ENCODE measurements at regions not wholly inside any gene's neighbourhood (a gene's known extent, or its start where the extent isn't known, plus 50 kb on each side); places are given as distances from the start of the nearest gene placed in this dataset.
"Not testable (repeated sequence)": the region's sequence is repeated elsewhere in the genome, so short reads cannot be mapped to it uniquely, and the experiment has no call there.

DNA sequence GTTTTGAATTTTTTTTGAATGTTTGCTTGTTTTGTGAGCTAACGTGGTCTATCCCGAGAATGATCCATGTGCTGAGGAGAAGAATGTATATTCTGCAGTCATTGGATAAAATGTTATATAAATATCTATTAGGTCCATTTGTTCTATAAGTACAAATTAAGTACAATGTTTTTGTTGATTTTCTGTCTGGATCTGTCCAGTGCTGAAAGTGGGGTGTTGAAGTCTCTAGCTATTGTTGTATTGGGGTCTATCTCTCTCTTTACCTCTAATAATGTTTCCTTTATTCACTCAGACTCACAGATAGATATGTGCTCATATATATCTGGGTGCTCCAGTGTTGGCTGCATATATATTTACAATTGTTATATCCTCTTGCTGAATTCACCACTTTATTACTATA is 144.8 kb upstream of the SETMAR start:
- DNase-seq, result no peak

DNA sequence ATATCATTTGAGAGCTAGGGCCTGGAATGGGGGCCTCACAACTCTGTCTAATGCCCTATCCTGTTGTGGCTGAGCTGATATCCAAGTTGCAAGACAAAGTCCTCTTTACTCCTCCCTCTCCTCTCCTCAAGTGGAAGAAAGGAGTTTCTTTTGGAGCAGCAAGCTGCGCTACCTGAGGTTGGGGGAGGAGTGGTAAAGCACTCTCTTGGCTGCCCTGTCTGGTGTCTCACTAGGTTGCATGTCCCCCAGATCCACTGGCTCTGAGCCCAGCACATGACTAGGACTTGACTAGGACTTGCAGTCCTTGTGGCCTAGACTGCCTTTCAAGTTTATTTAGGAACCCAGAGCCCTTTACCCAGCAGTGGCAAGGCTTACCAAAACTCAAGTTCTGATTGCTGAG is 141.1 kb upstream of the SETMAR start:
- no peak for DNase-seq

DNA sequence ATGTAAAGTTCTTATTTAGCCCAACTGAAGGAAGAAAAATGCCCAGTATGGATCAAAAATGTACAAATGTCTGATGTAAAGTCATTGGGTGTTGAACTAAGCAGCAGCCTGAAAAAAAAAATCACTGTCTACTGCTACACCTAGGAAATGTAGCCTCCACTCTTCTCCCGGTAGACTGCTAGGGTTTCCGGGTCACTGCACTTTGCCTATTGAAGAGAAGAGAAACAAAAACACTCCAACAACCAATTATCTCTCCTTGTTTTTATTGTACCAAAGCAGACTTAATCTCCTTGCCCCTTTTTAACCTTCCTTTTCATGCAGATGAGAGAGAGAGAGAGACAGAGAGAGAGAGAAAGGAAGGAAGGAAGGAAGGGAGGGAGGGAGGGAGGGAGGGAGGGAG is 140.2 kb upstream of the SETMAR start:
- no peak for DNase-seq

DNA sequence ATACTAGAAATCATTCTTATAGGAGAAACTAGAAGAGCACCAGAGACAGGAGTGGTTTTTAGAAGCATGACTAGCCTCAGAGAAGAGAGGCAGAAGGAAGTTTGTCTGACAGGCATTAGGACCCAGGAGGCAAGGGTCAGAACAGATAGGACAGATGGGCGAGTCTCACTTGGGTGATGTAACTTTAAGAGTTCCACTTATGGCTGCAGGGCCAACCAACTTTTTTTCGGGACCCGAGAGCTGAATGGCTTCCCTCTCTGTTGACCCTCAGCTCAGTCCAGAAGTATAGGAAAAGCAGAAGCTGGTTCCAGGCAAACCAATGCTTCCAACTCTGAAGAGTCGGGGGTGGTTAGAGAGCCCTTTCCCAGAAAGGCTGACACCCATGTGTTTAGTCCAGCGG is 136.6 kb upstream of the SETMAR start:
- no peak for DNase-seq

DNA sequence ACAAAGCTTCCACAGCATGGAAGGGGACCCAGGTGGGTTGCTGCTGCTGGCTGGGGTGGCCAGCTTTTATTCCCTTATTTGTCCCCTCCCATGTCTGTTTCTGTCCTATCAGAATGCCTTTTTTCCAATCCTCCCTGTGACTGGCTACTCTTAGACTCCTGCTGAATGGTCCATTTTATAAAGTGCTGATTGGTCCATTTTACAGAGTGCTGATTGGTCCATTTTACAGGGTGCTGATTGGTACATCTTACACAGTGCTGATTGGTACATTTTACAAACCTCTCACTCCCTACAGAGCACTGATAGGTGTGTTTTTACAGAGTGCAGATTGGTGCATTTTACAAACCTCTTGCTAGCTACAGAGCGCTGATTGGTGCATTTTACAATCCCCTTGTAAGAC is 135.9 kb upstream of the SETMAR start:
- DNase-seq, result not testable (repeated sequence)

DNA sequence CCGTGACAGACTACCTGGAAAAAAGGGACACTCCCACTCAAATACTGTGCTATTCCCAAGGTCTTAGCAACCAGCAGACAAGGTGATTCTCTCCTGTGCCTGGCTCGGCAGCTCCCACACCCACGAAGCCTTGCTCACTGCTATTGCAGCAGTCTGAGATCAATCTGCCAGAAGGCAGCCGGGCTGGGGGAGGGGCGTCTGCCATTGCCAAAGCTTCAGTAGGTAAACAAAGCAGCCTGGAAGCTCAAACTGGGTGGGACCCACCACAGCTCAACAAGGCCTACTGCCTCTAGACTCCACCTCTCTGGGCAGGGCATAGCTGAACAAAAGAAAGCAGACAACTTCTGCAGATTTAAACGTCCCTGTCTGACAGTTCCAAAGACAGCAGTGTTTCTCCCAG is 128.4 kb upstream of the SETMAR start:
- no peak for DNase-seq

DNA sequence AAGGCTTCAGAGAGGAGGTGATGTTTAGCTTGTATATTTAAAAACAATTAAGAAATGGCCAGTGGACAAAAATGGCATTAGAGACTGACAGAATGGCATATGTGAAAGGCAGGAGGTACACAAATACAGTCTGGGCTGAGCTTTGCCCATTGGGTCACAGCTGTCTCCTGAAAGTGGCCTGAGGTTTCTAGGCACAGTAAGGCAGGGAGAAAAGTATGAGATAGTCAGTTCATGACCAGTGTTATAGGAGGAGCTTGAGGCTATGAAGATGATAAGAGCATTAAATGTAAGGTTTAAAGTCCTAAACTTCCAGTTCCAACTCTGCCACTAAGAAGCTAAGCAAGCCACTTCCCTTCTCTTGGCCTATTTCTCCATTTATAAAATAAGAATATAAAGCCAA is 111.2 kb upstream of the SETMAR start:
- DNase-seq, result no peak

DNA sequence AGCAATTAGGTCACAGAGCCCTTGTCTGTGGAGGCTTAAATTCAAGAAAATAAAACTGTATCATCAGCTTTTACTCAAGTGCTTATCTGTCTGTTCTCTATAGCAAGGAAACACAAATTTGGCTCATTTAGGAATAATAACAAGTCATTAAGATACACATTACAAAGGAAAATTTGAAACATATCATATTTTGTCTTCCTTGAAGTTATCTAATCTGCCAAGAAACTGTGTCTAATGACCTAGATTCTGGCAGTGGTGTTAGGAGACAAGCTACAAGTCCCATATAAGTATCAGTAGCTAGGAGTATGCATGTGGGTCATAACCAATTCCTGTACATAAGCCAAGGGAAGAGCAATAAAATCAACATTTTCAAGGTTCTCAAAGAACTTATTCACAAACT is 108.2 kb upstream of the SETMAR start:
- DNase-seq, result no peak

DNA sequence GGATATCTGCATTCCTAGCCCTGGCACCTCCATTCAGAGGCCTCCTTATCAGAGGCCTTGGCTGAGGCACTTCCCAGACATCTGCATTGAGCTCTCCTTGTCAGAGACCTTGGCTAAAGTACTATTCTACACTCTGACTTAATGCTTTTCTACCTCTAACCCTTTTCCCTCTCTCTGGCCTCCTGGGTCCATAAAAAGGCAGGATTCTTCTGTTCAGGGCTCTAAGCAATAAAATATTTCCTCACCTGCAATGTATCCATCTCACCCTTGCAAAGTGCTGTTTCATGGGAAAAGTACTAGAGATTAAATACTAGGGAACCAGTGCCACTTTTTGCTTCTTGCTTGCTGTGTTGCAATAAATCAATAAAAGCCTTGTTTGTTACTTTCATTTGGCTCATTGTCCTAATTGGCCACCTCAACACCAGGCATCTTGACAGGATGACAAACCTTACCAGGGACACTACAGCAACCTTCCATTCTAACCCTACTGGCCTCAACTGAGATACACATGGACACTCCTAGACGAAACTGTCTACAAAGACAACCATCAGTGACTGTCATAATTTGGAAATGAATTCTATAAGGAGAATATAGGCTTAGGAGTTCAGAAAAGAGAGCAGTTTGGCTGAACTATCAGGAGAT is 106.5 kb upstream of the SETMAR start:
- DNase-seq, result no peak

DNA sequence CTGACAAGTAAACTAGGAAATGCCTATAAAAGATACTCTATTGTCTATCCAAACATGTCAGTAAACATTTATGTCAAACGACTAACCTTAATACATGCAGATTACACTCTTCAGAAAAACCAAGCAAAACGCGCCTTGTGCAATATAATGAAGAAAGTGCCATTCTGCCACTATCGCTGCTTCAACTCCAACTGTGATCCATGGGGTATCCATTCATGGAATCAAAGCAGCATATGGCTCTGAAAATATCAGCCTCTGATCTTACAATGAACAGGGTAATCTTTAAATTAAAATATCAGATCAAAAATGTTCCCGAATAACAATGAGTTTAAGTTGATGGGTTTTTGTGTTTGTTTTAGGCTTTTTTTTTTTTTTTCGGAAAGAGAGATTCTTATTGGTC is 105.5 kb upstream of the SETMAR start:
- DNase-seq, result no peak

DNA sequence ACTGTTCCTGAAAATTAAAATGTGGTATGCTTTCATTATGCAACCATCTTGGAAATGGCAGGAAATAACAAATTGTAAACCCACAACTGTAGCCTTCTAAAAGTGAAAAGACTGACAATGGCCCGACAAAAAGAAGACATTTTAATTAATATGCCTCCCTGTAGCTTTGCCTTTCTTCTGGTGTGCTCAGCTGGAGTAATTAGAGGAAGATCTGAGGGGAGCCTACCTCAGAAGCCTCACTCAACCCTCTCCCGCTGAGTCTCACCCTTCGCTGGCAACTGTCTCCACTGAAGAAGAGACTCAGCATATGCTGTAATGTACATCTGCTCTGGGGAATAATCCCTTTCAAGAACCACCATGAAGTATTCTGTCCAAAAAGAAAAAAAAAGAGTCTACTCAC is 104.7 kb upstream of the SETMAR start:
- no peak for DNase-seq

DNA sequence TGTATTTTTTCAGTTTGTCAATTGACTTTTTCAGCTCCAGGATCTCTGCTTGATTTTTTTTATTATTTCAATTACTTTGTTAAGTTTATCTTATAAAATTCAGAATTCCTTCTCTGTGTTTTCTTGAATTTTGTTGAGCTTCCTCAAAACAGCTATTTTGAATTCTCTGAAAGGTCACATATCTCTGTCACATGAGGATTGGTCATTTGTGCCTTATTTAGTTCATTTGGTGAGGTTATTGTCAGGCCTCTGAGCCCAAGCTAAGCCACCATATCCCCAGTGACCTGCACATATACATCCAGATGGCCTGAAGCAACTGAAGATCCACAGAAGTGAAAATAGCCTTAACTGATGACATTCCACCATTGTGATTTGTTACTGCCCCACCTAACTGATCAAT is 98.4 kb upstream of the SETMAR start:
- DNase-seq, result not testable (repeated sequence)

DNA sequence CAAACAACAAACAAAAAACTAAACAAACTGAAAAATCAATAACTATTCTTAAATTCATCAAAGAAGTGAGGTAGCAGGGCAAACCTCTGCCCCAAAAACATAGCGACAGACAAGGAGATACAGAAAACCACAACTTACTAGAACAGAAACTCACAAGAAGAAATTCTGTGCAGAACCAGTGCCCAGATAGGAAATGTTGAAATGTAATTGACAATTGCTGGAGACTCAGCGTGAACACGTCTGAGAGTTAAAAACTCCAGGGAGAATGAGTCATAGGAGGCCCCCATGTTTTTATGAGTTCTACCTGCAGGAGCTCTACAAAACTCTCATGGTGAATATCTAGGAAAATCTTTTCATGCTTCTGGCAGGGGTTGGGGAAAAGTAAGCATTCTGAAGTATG is 95.5 kb upstream of the SETMAR start:
- no peak for DNase-seq

DNA sequence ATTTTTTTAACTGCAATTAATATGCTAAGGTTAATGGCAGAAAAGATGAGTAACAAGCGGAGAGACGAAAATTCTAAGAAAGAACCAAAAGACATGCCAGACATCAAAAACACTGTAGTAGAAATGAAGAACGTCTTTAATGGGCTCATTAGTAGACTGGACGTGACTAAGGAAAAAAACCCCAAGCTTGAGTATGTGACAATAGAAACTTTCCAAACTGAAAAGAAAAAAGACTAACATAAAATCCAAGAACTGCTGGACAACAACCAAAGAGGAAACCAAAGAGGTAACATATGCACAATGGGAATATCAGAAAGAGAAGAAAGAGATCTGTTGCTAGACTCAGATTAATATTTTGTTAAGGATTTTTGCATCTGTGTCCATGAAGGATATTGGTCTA is 94.6 kb upstream of the SETMAR start:
- no peak for DNase-seq

DNA sequence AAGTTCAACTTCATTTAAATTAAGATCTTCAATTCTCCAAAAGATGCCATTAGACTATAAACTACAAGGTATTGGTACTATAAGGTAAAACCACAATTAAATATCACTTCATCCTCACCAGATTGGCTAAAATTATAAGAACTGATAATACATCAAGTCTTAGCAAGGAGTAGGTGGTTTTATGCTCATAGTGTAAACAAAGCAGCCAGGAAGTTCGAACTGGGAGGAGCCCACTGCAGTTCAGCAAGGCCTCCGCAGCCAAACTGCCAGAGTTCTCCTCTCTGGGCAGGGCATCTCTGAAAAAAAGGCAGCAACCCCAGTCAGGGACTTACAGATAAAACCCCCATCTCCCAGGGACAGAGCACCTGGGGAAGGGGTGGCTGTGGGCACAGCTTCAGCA is 91.6 kb upstream of the SETMAR start:
- no peak for DNase-seq

DNA sequence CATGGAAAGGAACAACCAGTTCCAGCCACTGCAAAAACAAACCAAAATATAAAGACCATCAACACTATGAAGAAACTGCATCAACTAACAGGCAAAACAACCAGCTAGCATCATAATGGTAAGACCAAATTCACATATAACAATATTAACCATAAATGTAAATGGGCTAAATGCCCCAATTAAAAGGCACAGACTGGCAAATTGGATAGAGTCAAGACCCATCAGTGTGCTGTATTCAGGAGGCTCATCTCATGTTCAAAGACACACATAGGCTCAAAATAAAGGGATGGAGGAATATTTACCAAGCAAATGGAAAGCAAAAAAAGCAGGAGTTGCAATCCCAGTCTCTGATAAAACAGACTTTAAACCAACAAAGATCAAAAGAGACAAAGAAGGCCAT is 89.7 kb upstream of the SETMAR start:
- DNase-seq, result not testable (repeated sequence)

DNA sequence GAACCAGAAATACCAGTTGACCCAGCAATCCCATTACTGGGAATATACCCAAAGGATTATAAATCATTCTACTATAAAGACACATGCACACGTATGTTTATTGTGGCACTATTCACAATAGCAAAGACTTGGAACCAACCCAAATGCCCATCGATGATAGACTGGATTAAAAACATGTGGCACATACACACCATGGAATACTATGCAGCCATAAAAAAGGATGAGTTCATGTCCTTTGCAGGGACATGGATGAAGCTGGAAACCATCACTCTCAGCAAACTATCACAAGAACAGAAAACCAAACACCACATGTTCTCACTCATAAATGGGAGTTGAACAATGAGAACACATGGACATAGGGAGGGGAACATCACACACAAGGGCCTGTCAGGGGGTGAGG is 86.2 kb upstream of the SETMAR start:
- not testable (repeated sequence) for DNase-seq

DNA sequence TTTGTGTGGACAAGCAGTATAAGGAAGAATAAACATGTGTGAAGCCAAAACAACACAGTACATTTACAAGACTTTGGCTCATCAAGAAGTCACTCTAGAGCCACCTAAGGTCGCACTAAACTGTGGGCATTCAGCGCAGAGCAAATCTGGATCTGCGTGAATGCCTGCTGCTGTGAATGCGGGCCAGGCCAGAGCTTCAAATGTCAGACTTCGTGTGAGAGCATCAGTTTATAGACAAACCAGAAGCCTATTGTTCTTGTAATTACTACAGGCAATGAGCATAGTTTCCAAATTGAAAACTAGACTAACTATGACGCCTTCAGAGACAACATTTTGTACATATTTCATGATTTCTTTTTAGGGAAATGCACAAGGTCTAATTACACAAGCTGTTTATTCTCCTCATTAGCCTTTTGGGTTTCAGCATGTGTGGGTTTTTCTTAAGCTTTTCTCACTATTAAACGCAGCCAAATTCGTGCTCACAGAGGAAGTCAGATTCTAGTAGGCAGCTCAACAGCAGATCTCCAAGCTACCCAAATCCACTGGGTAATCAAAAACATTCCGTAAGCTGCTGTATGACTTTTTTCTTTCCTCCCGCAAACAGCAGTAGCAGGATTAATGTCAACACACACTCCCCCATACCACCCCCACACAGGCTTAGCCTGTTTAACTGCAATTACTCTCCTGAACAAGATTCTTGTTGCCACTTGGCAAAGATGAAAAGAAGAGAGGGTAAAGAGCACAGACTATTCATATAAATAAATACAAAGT is 84.5 kb upstream of the SETMAR start:
- DNase-seq, result no peak

DNA sequence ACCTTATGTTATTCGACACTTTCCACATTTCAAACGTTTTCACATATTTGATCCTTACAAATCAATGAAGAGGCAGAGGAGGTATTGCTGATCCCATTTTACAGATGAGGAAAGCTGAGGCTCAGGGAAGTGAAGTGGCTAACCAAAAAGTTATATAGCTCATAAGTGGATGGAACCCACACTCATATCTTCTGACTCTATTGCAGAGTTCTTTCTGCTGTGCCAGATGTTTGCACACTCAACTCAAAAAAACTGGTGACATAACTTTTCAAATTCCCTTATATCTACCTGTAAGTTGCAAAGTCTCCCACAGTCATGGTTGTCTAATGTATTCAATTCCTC is 84.0 kb upstream of the SETMAR start:
- DNase-seq, result no peak

DNA sequence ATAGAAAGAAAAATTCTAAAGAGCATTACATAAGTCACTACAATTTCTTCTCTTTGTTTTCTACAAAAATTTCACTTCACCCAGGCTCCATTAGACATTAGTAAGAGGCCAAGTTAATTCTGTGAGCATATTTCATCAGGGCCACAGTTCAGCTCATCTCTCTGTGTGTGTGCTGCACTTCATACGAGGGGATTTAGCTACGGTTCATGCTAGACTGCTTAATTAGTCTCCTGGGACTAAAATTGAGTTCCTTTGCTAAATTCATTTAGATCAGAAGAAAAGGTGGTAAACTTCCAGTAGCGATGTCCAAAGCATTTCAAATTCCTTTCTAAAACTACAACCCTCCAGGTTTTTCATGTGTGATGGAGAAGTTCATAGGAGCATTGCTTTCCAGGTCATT is 83.1 kb upstream of the SETMAR start:
- DNase-seq, result no peak

DNA sequence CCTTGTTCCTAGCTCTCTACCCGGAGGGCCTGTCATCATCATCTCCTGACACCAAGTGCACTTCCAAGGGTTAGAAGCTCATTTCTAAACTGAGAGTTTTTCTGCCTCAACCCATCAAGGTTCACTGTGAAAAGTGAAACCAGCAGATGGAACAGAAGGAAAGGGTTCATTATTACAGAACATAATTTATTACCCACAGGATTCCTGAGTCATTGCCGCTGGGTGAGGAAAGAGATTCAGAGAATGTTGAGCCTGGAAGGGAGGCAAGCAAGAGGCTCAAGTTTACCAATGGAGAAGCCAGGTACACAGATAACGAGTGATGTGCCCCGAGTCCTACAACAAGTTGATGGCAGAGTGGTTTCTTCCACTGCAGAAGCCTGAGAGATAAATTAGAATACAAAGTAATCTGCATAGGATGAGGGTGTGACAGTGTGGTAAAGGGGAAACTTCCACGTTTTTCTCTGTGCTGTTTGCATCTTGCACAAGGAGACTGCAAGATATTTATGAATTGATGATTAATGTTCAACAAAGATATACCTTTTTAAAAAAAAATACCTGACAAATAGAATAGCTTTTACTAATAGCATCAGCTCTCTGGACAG is 80.5 kb upstream of the SETMAR start:
- DNase-seq, result no peak

DNA sequence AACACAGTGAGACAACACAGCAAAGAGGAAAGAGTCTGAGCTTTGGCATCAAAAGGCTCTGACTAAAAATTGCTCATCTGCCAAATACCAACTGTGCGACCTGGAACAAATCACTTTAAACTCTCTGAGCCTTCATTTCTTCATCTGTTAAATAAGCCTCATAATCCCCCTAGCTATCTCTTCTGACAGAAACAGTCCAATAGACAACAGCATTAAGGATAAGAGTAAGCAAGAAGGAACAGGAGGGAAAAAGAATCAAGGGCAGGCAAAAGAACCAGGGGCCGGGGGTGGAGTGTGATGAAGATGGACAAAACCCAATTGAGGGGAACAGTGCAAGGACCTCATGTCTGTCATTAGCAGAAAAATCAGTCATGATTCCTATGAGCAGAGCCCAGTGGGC is 79.4 kb upstream of the SETMAR start:
- DNase-seq, result no peak

DNA sequence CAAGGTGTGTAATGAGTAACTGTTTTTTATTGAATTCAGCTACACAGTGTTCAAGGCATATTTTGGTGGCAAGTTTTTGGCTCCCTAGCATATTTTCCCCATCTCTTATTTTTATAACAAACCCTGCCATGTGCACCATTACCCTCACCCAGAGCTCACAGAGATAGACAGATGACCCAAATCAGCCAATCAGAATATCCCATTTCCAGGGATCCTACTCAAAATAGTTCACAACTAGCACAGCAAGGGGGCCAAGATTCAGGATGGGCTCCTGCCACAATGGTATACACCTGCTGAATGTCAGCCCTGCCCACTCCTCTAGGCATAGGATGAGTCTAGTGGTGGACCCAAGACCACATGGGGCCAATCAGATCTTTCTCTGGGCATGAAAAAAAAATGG is 78.8 kb upstream of the SETMAR start:
- no peak for DNase-seq

DNA sequence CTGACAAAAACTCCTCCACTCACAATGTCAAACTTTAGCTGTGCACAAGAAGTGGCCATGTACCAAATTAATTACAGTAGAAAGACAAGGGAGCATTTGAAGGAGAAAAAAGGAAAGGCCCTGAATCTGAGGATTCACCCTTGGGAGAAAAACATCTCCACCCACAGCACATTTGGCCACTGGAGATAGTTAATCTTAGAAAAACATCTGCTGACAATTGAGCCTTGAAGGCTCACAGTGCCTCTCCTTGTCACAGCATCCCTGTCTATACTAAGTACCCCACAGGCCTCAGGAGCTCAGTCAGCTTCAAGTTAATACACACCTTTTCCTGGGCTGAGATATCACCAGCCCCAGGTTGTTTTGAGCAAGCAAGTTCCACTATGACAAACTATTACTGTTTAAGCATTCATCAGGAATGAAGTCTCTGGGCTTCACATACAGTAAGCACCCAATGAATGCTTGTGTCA is 78.1 kb upstream of the SETMAR start:
- DNase-seq, result no peak

DNA sequence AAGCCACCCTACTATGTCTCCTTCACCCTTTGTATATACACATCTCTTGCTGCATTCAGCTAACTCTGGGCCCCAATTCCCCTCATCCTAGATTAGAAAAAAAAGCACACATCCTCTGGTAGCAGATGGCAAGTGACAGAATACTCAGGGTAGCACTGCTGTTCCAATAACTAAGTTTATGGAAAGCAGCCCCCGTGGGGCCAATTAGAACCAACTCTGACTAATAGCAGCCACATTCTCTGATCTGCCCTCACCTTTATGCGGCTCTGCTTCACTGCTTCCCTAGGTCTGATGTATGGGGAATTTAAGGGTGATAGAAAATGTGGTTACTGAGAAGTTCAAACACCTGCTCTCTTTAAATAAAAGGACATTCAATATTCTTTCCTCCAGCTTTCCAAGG is 74.9 kb upstream of the SETMAR start:
- DNase-seq, result no peak
